ENCODE measurements at regions not wholly inside any gene's neighbourhood (a gene's known extent, or its start where the extent isn't known, plus 50 kb on each side); places are given as distances from the start of the nearest gene placed in this dataset.

- TF ChIP-seq CTCF (IDR thresholded peaks at IDR 0.05) (no peak), EZH2phosphoT487 (IDR thresholded peaks at IDR 0.05) (no peak), EZH2 (IDR thresholded peaks at IDR 0.05) (no peak)
Observed at GRCh38 chr2:5818961-5819600, 126.9 kb downstream of the SOX11 start.

Data from neural progenitor cell (in vitro differentiated cells).